ENCODE measurements at regions not wholly inside any gene's neighbourhood (a gene's known extent, or its start where the extent isn't known, plus 50 kb on each side); places are given as distances from the start of the nearest gene placed in this dataset.

DNA sequence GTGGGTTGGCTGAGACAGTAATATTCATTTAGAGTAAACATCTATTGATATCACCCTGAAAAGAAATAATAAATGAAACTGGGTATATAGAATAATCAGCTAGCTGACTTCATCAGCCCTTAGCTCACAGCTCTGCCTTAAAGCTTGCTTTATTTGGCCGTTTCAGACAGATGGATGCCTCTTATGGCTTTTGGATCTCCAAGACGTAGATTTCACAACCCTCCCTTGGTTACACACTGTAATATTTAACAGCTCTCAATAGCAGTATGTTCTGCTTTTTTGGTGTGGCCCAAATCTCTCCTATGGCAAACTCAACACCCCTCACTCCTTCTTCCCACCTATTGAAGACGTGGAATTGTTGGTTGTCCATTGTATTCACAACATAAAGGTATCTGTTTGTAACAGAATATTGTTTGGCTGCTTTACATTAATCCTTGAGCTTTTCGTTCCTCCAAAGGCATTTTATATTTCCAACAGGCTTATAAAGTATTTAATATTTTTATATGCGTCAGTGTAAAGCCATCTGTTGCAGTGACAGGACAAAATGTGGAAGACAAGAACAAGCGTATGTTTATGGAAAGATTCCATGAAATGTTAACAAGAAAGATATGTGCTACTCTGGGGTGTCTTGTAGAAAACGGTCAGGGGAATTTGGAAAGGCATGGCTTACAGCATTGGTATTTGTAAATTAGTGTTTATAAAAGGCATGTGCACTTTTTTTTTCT lies 837.0 kb upstream of the RBFOX1 start:
- Histone ChIP-seq H3K36me3 (ENCODE audit: control insufficient read depth, insufficient read depth, low read length) (no peaks in the 10 kb centered on the region), H3K4me3 (ENCODE audit: insufficient read depth, low read depth, low read length, poor library complexity, severe bottlenecking) (no peak overlapping the region), H3K9me3 (ENCODE audit: control insufficient read depth, low read length) (no peaks in the 10 kb centered on the region), H3K27ac (ENCODE audit: insufficient read depth, low read length, poor library complexity, severe bottlenecking) (no peak overlapping the region), H3K4me1 (ENCODE audit: control insufficient read depth, insufficient read depth, low read length, poor library complexity, severe bottlenecking) (no peaks in the 10 kb centered on the region), H3K27me3 (replicated peaks; ENCODE audit: control insufficient read depth, insufficient read depth, low read length, poor library complexity, severe bottlenecking) (no peaks in the 10 kb centered on the region)
- no peak for DNase-seq

- no peaks in the 10 kb centered on the region for H3K4me1 ChIP-seq (ENCODE audit: control insufficient read depth, insufficient read depth, low read length, poor library complexity, severe bottlenecking)
- no peak overlapping the region for H3K4me3 ChIP-seq (ENCODE audit: insufficient read depth, low read depth, low read length, poor library complexity, severe bottlenecking)
- H3K27ac ChIP-seq (ENCODE audit: insufficient read depth, low read length, poor library complexity, severe bottlenecking), result no peak overlapping the region
- H3K9me3 ChIP-seq (ENCODE audit: control insufficient read depth, low read length), result no peaks in the 10 kb centered on the region
- H3K27me3 ChIP-seq (replicated peaks; ENCODE audit: control insufficient read depth, insufficient read depth, low read length, poor library complexity, severe bottlenecking), result no peaks in the 10 kb centered on the region
- DNase-seq, result no peak
- no peaks in the 10 kb centered on the region for H3K36me3 ChIP-seq (ENCODE audit: control insufficient read depth, insufficient read depth, low read length)
These were observed 837.9 kb upstream of the RBFOX1 start for GRCh38 chr16:6494716-6495115.

DNA sequence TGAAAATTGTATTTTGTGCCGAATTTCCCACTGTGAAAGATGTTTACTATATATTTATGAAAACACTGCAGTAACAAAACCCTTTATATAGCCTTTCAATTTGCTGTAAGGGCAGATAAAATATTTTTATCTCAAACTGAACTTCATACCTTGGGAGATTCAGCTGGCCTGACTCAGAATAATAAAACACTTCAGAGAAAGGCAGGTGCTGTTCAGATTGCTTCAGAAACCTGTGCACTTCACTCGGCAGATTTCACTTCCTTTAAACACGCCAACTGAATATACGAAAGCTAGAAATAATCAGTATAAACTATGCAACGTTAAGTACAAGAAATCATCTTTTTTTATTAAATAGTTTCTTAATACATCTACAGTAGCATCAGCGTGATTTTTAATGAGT lies 839.1 kb upstream of the RBFOX1 start:
- H3K4me1 ChIP-seq (ENCODE audit: control insufficient read depth, insufficient read depth, low read length, poor library complexity, severe bottlenecking), result no peaks in the 10 kb centered on the region
- no peaks in the 10 kb centered on the region for H3K27me3 ChIP-seq (replicated peaks; ENCODE audit: control insufficient read depth, insufficient read depth, low read length, poor library complexity, severe bottlenecking)
- H3K9me3 ChIP-seq (ENCODE audit: control insufficient read depth, low read length), result no peaks in the 10 kb centered on the region
- H3K27ac ChIP-seq (ENCODE audit: insufficient read depth, low read length, poor library complexity, severe bottlenecking), result no peak overlapping the region
- no peak overlapping the region for H3K4me3 ChIP-seq (ENCODE audit: insufficient read depth, low read depth, low read length, poor library complexity, severe bottlenecking)
- H3K36me3 ChIP-seq (ENCODE audit: control insufficient read depth, insufficient read depth, low read length), result no peaks in the 10 kb centered on the region
- no peak for DNase-seq

DNA sequence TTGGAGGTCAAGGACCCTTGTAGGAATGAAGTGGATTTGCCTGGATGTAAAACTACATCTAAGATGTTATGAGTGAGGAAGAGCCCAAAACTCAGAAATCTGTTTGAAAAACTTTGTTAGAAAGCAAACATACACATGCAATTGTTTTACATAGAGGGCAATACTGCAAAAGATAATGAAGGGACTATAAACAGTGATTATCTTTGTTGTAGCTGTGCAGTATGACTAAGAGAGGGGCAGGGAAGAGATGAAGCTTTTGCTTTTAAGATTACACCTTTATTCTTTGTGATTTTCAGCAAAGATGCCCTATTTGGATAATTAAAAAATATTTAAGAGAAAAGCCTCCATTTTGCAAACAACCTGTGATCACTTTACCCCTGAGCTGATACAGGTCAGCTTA lies 839.9 kb upstream of the RBFOX1 start:
- H3K9me3 ChIP-seq (ENCODE audit: control insufficient read depth, low read length), result no peaks in the 10 kb centered on the region
- H3K4me3 ChIP-seq (ENCODE audit: insufficient read depth, low read depth, low read length, poor library complexity, severe bottlenecking), result no peak overlapping the region
- no peak overlapping the region for H3K27ac ChIP-seq (ENCODE audit: insufficient read depth, low read length, poor library complexity, severe bottlenecking)
- no peaks in the 10 kb centered on the region for H3K4me1 ChIP-seq (ENCODE audit: control insufficient read depth, insufficient read depth, low read length, poor library complexity, severe bottlenecking)
- no peaks in the 10 kb centered on the region for H3K36me3 ChIP-seq (ENCODE audit: control insufficient read depth, insufficient read depth, low read length)
- no peak for DNase-seq
- no peaks in the 10 kb centered on the region for H3K27me3 ChIP-seq (replicated peaks; ENCODE audit: control insufficient read depth, insufficient read depth, low read length, poor library complexity, severe bottlenecking)

DNA sequence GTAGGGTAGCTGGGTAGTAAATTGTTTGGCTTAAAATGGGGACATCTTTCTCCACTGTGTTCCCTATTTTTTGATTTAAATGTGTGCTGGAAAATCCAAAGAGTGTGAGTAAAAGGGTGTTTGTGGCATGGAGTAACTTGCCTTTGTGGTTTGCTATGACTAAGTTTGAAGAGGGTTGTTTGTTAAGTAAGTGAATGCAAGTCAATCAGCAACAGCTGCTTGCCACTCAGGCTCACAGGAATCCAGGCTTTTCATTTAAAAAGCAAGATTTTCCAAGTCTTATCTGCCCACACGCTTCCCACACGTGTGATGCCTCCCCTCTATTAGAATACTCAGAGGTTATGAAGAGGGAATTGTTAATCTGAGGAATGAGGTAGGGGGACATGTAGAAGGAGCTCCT lies 847.7 kb upstream of the RBFOX1 start:
- no peak for DNase-seq
- Histone ChIP-seq H3K36me3 (ENCODE audit: control insufficient read depth, insufficient read depth, low read length) (no peaks in the 10 kb centered on the region), H3K9me3 (ENCODE audit: control insufficient read depth, low read length) (no peaks in the 10 kb centered on the region), H3K4me3 (ENCODE audit: insufficient read depth, low read depth, low read length, poor library complexity, severe bottlenecking) (no peak overlapping the region), H3K27me3 (replicated peaks; ENCODE audit: control insufficient read depth, insufficient read depth, low read length, poor library complexity, severe bottlenecking) (no peaks in the 10 kb centered on the region), H3K4me1 (ENCODE audit: control insufficient read depth, insufficient read depth, low read length, poor library complexity, severe bottlenecking) (no peaks in the 10 kb centered on the region), H3K27ac (ENCODE audit: insufficient read depth, low read length, poor library complexity, severe bottlenecking) (no peak overlapping the region)

DNA sequence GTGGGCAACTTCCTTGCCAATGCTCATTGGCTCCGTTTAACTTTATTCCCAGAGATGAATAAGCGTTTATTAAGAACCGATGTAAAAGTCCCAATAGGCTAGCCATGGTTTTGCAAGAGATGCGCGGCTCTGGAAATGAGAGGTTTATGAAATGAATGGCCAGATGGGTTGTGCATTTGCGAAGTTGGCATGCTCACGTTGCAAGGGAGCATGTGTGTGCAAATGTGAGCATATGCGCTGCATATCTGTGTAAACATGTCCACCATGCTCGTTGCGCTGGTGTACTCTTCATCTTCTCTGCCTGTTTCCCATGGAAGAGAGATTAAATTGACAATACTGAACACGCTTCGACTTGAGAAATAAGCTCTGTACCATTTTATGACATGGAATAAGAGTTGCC lies 848.6 kb upstream of the RBFOX1 start:
- Histone ChIP-seq H3K9me3 (ENCODE audit: control insufficient read depth, low read length) (no peaks in the 10 kb centered on the region), H3K36me3 (ENCODE audit: control insufficient read depth, insufficient read depth, low read length) (no peaks in the 10 kb centered on the region), H3K27ac (ENCODE audit: insufficient read depth, low read length, poor library complexity, severe bottlenecking) (no peak overlapping the region), H3K4me1 (ENCODE audit: control insufficient read depth, insufficient read depth, low read length, poor library complexity, severe bottlenecking) (no peaks in the 10 kb centered on the region), H3K4me3 (ENCODE audit: insufficient read depth, low read depth, low read length, poor library complexity, severe bottlenecking) (no peak overlapping the region), H3K27me3 (replicated peaks; ENCODE audit: control insufficient read depth, insufficient read depth, low read length, poor library complexity, severe bottlenecking) (no peaks in the 10 kb centered on the region)
- no peak for DNase-seq

GRCh38 chr16:6483469-6484033 lies 849.1 kb upstream of the RBFOX1 start:
- no peak for DNase-seq
- Histone ChIP-seq H3K4me1 (ENCODE audit: control insufficient read depth, insufficient read depth, low read length, poor library complexity, severe bottlenecking) (no peaks in the 10 kb centered on the region), H3K4me3 (ENCODE audit: insufficient read depth, low read depth, low read length, poor library complexity, severe bottlenecking) (no peak overlapping the region), H3K27ac (ENCODE audit: insufficient read depth, low read length, poor library complexity, severe bottlenecking) (no peak overlapping the region), H3K27me3 (replicated peaks; ENCODE audit: control insufficient read depth, insufficient read depth, low read length, poor library complexity, severe bottlenecking) (no peaks in the 10 kb centered on the region), H3K36me3 (ENCODE audit: control insufficient read depth, insufficient read depth, low read length) (no peaks in the 10 kb centered on the region), H3K9me3 (ENCODE audit: control insufficient read depth, low read length) (no peaks in the 10 kb centered on the region)

- Histone ChIP-seq H3K36me3 (ENCODE audit: control insufficient read depth, insufficient read depth, low read length) (no peaks in the 10 kb centered on the region), H3K4me1 (ENCODE audit: control insufficient read depth, insufficient read depth, low read length, poor library complexity, severe bottlenecking) (no peaks in the 10 kb centered on the region), H3K27ac (ENCODE audit: insufficient read depth, low read length, poor library complexity, severe bottlenecking) (no peak overlapping the region), H3K27me3 (replicated peaks; ENCODE audit: control insufficient read depth, insufficient read depth, low read length, poor library complexity, severe bottlenecking) (no peaks in the 10 kb centered on the region), H3K4me3 (ENCODE audit: insufficient read depth, low read depth, low read length, poor library complexity, severe bottlenecking) (no peak overlapping the region), H3K9me3 (ENCODE audit: control insufficient read depth, low read length) (no peaks in the 10 kb centered on the region)
- DNase-seq, result no peak
These were observed 849.8 kb upstream of the RBFOX1 start for GRCh38 chr16:6482696-6483468.

- no peaks in the 10 kb centered on the region for H3K36me3 ChIP-seq (ENCODE audit: control insufficient read depth, insufficient read depth, low read length)
- no peaks in the 10 kb centered on the region for H3K9me3 ChIP-seq (ENCODE audit: control insufficient read depth, low read length)
- no peaks in the 10 kb centered on the region for H3K4me1 ChIP-seq (ENCODE audit: control insufficient read depth, insufficient read depth, low read length, poor library complexity, severe bottlenecking)
- no peak for DNase-seq
- no peaks in the 10 kb centered on the region for H3K27me3 ChIP-seq (replicated peaks; ENCODE audit: control insufficient read depth, insufficient read depth, low read length, poor library complexity, severe bottlenecking)
- H3K4me3 ChIP-seq (ENCODE audit: insufficient read depth, low read depth, low read length, poor library complexity, severe bottlenecking), result no peak overlapping the region
- H3K27ac ChIP-seq (ENCODE audit: insufficient read depth, low read length, poor library complexity, severe bottlenecking), result no peak overlapping the region
These were observed 850.8 kb upstream of the RBFOX1 start for GRCh38 chr16:6481894-6482293.

DNA sequence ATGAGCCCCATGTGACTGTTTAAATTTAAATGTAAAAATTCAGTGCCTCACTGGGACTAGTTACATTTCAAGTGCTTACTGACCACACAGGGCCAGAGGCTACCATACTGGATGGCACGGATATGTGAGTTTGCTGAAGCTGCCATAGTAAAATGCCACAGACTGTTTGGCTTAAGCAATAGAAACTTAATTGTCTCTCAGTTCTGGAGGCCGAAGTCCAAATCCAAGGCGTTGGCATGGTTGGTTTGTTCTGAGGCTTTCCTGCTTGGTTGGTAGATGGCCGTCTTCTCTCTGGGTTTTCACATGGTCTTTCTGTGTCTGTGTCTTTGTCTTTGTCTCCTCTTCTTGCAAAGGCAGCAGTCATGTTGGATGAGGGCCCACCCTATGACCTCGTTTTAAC lies 878.9 kb upstream of the RBFOX1 start:
- DNase-seq, result no peak
- Histone ChIP-seq H3K27ac (ENCODE audit: insufficient read depth, low read length, poor library complexity, severe bottlenecking) (no peak overlapping the region), H3K9me3 (ENCODE audit: control insufficient read depth, low read length) (no peaks in the 10 kb centered on the region), H3K4me3 (ENCODE audit: insufficient read depth, low read depth, low read length, poor library complexity, severe bottlenecking) (no peak overlapping the region), H3K4me1 (ENCODE audit: control insufficient read depth, insufficient read depth, low read length, poor library complexity, severe bottlenecking) (no peaks in the 10 kb centered on the region), H3K27me3 (replicated peaks; ENCODE audit: control insufficient read depth, insufficient read depth, low read length, poor library complexity, severe bottlenecking) (no peaks in the 10 kb centered on the region), H3K36me3 (ENCODE audit: control insufficient read depth, insufficient read depth, low read length) (no peaks in the 10 kb centered on the region)

Measured in effector memory CD4-positive, alpha-beta T cell (primary cell).